Astrocyte of the spinal cord (primary cell): ENCODE measurements at regions not wholly inside any gene's neighbourhood (a gene's known extent, or its start where the extent isn't known, plus 50 kb on each side); places are given as distances from the start of the nearest gene placed in this dataset.

Experiments used
- DNase-seq: peaks from one replicate; pipeline ENCODE4 v3.0.0; 2011; ENCODE audit warnings: low read depth, low spot score
- H3K4me3 ChIP-seq: 2 replicates; pipeline ENCODE4 v1.5.1; 2011; ENCODE audit warnings: low read depth, mild to moderate bottlenecking, low read length, moderate library complexity
- CTCF ChIP-seq: IDR thresholded peaks from 2 replicates; pipeline ENCODE4 v1.5.1; 2012; ENCODE audit warnings: low read depth, mild to moderate bottlenecking, low read length, inconsistent platforms
- in situ Hi-C: cut with HindIII; loops from 2 replicates; pipeline ENCODE4 v1.10.0; 2017; ENCODE audit warnings: low sequenced_read_pairs

- peak; percentile 68 for DNase-seq
- peak; percentile 71 for TF ChIP-seq CTCF
- in situ Hi-C loops, result no loop called here
- H3K4me3 ChIP-seq, result no peak overlapping the region
Measured at GRCh38 chr5:30401479-30402058, 791.9 kb upstream of the CDH6 start.

- in situ Hi-C loops, result no loop called here
- DNase-seq, result no peak
- no peak overlapping the region for H3K4me3 ChIP-seq
- no peak for TF ChIP-seq CTCF
Measured at GRCh38 chr5:30398423-30398822, 795.1 kb upstream of the CDH6 start.

GRCh38 chr5:30392897-30393296, 800.6 kb upstream of the CDH6 start:
- in situ Hi-C loops, result no loop called here
- no peak for DNase-seq
- H3K4me3 ChIP-seq, result no peak overlapping the region
- no peak for TF ChIP-seq CTCF

- in situ Hi-C loops, result no loop called here
- H3K4me3 ChIP-seq, result no peak overlapping the region
- no peak for TF ChIP-seq CTCF
- no peak for DNase-seq
Measured at GRCh38 chr5:30390095-30390494, 803.4 kb upstream of the CDH6 start.

- TF ChIP-seq CTCF, result no peak
- in situ Hi-C loops, result no loop called here
- DNase-seq, result no peak
- no peak overlapping the region for H3K4me3 ChIP-seq
Measured at GRCh38 chr5:30387974-30388632, 805.4 kb upstream of the CDH6 start.

GRCh38 chr5:30385754-30386153, 807.7 kb upstream of the CDH6 start:
- in situ Hi-C loops, result no loop called here
- no peak for TF ChIP-seq CTCF
- no peak overlapping the region for H3K4me3 ChIP-seq
- DNase-seq, result no peak
